HUES48 (cell line): ENCODE measurements at regions not wholly inside any gene's neighbourhood (a gene's known extent, or its start where the extent isn't known, plus 50 kb on each side); places are given as distances from the start of the nearest gene placed in this dataset.

Experiments used
- H3K27ac ChIP-seq: one replicate; pipeline ENCODE4 v1.7.0; 2013; ENCODE audit warnings: low read depth, low read length, inconsistent platforms
- H3K27me3 ChIP-seq: 2 replicates; pipeline ENCODE4 v1.6.1; 2013; ENCODE audit warnings: mild to moderate bottlenecking, low read length; ENCODE audit not compliant: control insufficient read depth, insufficient read depth
- H3K36me3 ChIP-seq: 2 replicates; pipeline ENCODE4 v1.6.1; 2013; ENCODE audit warnings: low read length; ENCODE audit not compliant: control insufficient read depth, insufficient read depth
- H3K4me1 ChIP-seq: 2 replicates; pipeline ENCODE4 v1.6.1; 2013; ENCODE audit warnings: mild to moderate bottlenecking, low read length; ENCODE audit not compliant: control insufficient read depth, insufficient read depth
- H3K4me3 ChIP-seq: 2 replicates; pipeline ENCODE4 v1.5.1; 2013; ENCODE audit warnings: mild to moderate bottlenecking, low read depth, low read length
- H3K9ac ChIP-seq: 2 replicates; pipeline ENCODE4 v1.6.1; 2013; ENCODE audit warnings: mild to moderate bottlenecking, low read depth, low read length, moderate library complexity
- H3K9me3 ChIP-seq: 2 replicates; pipeline ENCODE4 v1.6.1; 2013; ENCODE audit warnings: low read length; ENCODE audit not compliant: control insufficient read depth, insufficient read depth

DNA sequence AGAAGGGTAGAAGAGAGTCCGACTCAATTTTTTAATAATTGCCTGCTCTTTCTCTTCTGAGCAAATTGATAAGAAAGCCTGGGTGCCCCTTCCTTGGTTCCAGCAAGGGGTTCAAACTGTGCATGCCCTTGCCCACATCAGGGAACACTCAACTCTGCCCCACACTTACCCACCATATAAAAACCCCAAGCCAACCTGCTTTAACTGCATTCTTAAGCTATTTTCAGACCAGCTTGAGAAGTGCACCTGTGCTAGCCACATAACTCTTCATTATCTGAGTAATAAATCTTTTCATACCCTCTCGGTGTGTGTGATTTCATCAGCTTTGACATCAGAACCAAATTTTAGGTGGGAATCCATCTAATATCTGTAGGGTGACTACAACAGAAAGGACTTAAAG, 509.6 kb downstream of the MRPL39 start:
- Histone ChIP-seq H3K36me3 (no peaks in the 10 kb centered on the region), H3K9me3 (peaks cover 18% of the 10 kb centered on the region), H3K4me3 (no peak overlapping the region), H3K27ac (no peak overlapping the region), H3K27me3 (no peaks in the 10 kb centered on the region), H3K9ac (no peak overlapping the region), H3K4me1 (no peaks in the 10 kb centered on the region)

DNA sequence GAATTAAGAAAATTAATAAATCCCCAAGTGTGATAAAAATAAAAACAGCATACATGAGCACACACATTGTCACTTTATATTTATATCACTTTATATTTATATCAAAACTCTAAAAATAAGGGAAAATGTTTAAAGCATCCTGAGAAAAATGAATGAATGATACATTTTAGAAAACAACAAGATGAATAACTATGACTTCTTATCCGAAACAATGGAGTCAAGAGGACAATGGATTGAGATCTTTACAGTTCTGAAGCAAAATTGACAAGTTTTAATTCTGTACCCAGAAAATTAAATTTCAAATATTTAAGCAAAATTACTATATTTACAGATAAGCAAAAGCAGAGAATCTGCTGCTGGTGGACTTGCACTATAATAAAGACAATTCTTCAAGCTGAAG, 512.6 kb downstream of the MRPL39 start:
- Histone ChIP-seq H3K27ac (no peak overlapping the region), H3K27me3 (no peaks in the 10 kb centered on the region), H3K9ac (no peak overlapping the region), H3K9me3 (peaks cover 20% of the 10 kb centered on the region), H3K4me3 (no peak overlapping the region), H3K36me3 (no peaks in the 10 kb centered on the region), H3K4me1 (no peaks in the 10 kb centered on the region)

DNA sequence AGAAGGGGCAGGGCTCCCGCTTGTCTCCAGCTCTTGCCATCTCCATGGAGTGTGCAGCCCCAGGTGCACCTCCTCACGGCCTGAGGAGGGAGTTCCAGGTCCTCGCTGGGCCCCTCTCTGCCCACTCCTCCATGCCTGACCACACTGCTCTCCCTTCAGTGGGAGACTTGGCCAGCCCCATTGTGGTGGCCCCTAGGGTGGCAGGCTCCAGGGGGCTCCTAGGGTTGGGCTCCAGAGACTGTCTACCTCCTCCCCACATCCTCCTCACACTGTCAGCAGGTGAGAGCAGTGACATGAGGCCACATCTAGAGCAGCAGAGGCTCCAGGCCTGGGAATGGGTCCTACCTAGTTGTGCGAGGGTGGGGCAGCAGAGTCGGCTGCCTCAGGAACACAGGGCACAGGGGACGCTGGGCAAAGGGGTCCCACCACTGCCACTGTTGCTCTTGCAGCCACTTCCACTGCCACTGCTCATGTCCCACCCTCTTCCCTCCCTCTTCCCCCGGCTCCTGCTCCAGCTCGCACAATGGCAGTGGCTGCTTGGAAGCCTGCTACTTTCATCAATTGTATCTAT, 514.8 kb downstream of the MRPL39 start:
- H3K27me3 ChIP-seq = no peaks in the 10 kb centered on the region
- H3K9me3 ChIP-seq = peaks cover 20% of the 10 kb centered on the region
- H3K9ac ChIP-seq = no peak overlapping the region
- no peaks in the 10 kb centered on the region for H3K36me3 ChIP-seq
- no peak overlapping the region for H3K27ac ChIP-seq
- H3K4me3 ChIP-seq = no peak overlapping the region
- H3K4me1 ChIP-seq = no peaks in the 10 kb centered on the region

DNA sequence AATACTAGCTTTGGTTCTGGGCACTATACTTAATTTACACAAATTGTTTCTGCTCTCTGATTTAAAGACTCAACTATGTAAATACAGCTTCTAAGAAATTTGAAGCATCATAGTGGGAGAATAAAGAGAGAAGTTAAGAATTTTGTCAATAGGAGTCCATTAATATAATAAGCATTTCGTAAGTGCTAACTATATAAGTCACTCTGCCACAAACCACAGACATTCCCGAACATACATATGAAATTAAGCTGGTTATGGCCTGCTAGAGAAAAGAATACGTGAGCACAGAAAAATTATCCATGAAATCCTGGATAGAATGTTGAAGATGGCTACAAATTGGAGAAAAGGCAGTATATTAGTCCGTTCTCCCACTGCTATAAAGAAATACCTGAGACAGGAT, 526.2 kb downstream of the MRPL39 start:
- Histone ChIP-seq H3K4me3 (no peak overlapping the region), H3K27me3 (no peaks in the 10 kb centered on the region), H3K36me3 (no peaks in the 10 kb centered on the region), H3K9me3 (peaks cover 2% of the 10 kb centered on the region; the same call in 1 of the 2 replicates), H3K27ac (no peak overlapping the region), H3K9ac (no peak overlapping the region), H3K4me1 (no peaks in the 10 kb centered on the region)

DNA sequence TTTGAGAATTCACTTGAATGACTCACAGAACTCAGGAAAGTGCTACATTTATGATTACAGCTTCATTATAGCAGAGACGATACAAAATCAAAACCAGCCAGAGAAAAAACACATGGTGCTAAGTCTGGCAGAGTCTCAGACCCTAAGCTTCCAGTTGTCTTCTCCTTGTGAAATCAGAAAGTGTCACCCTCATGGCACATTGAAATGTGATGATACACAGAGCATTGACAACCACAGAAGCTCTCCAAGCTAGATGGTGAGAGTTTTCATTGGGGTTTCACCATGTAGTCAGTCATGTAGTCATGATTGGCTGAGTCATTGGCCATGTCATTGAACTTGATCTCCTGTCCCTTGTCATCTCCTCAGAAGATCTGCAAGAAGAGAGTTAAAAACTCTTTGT, 526.6 kb downstream of the MRPL39 start:
- H3K9me3 ChIP-seq = peaks cover 2% of the 10 kb centered on the region; the same call in 1 of the 2 replicates
- no peaks in the 10 kb centered on the region for H3K27me3 ChIP-seq
- no peak overlapping the region for H3K9ac ChIP-seq
- no peaks in the 10 kb centered on the region for H3K36me3 ChIP-seq
- no peak overlapping the region for H3K4me3 ChIP-seq
- H3K4me1 ChIP-seq = no peaks in the 10 kb centered on the region
- no peak overlapping the region for H3K27ac ChIP-seq

DNA sequence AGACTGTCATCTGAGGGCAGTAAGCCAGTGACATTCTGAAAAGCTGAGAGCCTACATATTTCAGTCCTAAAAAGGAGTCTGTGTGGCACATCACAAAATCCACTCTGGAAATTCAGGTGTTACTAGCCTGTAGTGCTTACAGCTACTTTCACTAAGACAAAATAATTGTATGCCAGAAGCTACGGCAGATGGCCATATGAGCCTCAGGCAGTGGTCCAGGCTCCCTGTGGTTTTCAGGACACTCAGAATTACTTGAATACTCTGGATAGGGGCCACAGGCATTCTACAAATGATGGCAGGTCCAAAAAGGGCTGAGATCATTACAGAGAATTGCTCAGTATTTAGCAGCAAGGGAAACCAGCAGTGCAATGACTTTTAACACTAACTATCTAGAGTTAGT, 527.1 kb downstream of the MRPL39 start:
- H3K9me3 ChIP-seq = no peaks in the 10 kb centered on the region
- H3K27ac ChIP-seq = no peak overlapping the region
- H3K4me1 ChIP-seq = no peaks in the 10 kb centered on the region
- H3K27me3 ChIP-seq = no peaks in the 10 kb centered on the region
- H3K36me3 ChIP-seq = no peaks in the 10 kb centered on the region
- H3K4me3 ChIP-seq = no peak overlapping the region
- no peak overlapping the region for H3K9ac ChIP-seq

DNA sequence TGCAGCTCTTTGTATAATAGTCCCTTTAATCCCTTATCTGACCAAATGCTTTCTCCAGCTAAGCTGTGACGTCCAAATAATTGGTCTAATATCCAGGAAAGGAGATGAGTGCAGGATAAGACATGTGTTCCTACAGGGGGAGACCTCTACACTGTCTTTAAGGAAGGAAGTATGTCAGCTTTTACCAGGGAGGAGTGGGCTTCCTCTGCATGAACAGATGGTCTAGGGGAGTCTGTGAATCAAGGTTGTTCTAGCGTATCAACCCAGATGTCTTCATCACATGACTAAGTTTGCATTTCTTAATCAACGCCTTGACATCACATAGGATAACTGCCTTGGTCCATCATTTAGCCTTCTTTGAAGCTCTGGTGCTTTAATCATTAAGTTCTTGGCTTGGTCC, 528.2 kb downstream of the MRPL39 start:
- no peak overlapping the region for H3K27ac ChIP-seq
- no peaks in the 10 kb centered on the region for H3K36me3 ChIP-seq
- no peaks in the 10 kb centered on the region for H3K27me3 ChIP-seq
- H3K9ac ChIP-seq = no peak overlapping the region
- no peaks in the 10 kb centered on the region for H3K4me1 ChIP-seq
- no peak overlapping the region for H3K4me3 ChIP-seq
- no peaks in the 10 kb centered on the region for H3K9me3 ChIP-seq

DNA sequence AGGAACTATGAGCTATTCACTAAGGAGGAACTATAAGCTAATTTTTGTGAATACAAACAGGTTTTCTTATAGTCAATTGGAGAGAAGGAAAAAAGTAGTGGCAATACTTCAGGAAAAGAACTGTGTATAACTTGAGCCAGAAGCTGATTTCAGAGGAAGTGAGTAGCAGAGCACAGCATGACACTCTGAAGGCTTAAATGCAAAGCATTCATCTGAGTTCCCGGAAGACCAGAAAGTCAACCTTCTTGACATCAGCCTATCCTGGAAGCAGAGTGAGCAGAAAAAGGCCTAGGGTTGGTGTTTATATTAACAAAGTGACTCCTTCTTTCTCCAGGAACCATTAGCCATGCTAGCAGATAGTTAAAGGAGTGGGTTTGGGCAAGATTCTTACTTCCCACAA, 545.2 kb downstream of the MRPL39 start:
- no peak overlapping the region for H3K27ac ChIP-seq
- no peaks in the 10 kb centered on the region for H3K27me3 ChIP-seq
- no peaks in the 10 kb centered on the region for H3K36me3 ChIP-seq
- no peaks in the 10 kb centered on the region for H3K9me3 ChIP-seq
- H3K9ac ChIP-seq = no peak overlapping the region
- no peak overlapping the region for H3K4me3 ChIP-seq
- H3K4me1 ChIP-seq = peaks cover 5% of the 10 kb centered on the region; the same call in 1 of the 2 replicates

DNA sequence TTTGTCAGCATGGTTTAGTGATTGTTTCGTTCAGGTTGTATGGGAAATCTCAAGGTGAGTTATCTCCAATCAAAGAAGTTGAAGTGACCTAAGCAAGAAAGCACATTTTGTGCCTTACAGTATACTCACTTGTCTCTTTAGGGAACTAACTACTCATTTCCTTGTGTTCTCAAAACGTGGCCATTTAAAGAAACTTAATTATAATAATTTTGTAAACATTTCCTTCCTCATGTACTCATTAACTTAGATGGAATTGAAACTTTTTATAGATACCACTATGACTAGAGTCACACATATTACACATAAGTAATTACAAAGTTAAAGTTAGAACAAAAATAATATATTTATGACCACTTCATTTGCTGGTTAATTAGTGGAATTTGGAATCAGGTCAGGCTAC, 552.6 kb downstream of the MRPL39 start:
- Histone ChIP-seq H3K27ac (no peak overlapping the region), H3K4me3 (no peak overlapping the region), H3K36me3 (no peaks in the 10 kb centered on the region), H3K9ac (no peak overlapping the region), H3K4me1 (no peaks in the 10 kb centered on the region), H3K27me3 (no peaks in the 10 kb centered on the region), H3K9me3 (no peaks in the 10 kb centered on the region)

DNA sequence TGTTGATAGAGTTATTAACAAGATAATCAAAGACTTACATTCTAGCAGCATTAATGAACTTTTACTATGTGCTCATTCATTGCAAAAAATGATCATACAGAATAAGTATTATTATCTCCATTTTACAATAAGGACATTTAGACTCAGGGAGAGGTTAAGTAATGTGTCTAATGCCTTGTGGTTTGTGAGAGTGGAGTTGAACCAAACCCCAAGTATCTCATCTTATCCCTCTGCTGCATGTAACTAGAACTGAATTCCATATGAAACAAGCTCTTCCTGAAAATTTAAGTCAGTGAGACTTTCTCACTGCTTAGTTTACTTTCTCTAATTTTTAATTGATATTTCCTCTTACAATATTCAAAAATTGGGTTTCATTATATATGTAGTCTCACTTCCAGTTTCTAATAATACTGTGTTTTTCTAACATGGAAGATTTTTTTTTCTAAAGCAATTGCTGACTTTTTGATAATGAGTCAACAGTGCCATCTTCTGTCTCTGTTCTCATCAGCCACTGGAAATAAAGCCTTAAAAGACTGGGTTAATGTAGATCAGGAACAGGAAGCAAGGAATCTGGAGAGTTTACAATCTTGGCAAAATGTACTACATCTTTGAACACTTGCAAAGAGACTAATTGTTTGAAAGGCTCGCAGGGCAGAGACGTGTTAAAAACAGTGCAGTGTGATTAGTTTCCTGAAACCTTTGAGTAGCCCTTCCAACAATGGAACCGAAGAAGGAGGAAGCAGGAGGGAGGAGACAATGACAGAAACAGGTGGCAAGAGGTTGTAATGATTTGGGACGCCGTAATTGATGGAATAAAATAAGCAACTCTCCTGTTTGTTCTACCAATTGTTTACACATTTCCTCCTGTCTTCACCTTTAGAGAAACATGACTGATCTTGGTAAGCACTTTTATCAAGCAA, 567.6 kb downstream of the MRPL39 start:
- Histone ChIP-seq H3K9ac (no peak overlapping the region), H3K4me1 (0 out of 2 replicates have a peak, but pooled peaks cover 5% of the 10 kb centered on the region), H3K36me3 (no peaks in the 10 kb centered on the region), H3K4me3 (peak overlapping the region; percentile 31), H3K27me3 (no peaks in the 10 kb centered on the region), H3K9me3 (no peaks in the 10 kb centered on the region), H3K27ac (no peak overlapping the region)

DNA sequence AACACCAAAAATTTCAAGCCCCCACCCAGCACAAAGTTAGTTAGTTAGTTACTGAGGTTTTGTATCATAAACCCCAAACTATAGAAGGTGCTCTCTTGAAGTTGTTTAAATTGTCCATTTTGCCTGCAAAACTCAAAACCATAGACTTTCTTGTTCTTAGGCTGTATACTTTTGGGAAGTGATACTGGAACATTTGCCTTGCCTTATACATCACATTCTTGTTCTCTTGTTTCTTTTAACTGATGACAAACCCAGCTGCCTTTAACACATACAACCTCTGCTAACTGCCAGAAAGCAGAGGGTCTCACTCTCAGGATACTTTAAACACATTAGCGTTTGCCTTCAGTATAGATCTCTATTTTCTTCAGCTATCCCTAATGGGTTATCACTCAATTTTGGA, 570.5 kb downstream of the MRPL39 start:
- Histone ChIP-seq H3K9ac (no peak overlapping the region), H3K27ac (no peak overlapping the region), H3K4me1 (0 out of 2 replicates have a peak, but pooled peaks cover 5% of the 10 kb centered on the region), H3K27me3 (no peaks in the 10 kb centered on the region), H3K4me3 (no peak overlapping the region), H3K36me3 (no peaks in the 10 kb centered on the region), H3K9me3 (no peaks in the 10 kb centered on the region)
